ENCODE measurements at regions not wholly inside any gene's neighbourhood (a gene's known extent, or its start where the extent isn't known, plus 50 kb on each side); places are given as distances from the start of the nearest gene placed in this dataset.

GRCh38 chr2:156112323-156112722 lies 220.2 kb downstream of the NR4A2 start:
- no peak overlapping the region for H3K27ac ChIP-seq

GRCh38 chr2:156110890-156111289 lies 221.6 kb downstream of the NR4A2 start:
- no peak overlapping the region for H3K27ac ChIP-seq
- TF ChIP-seq ZFX (IDR thresholded peaks at IDR 0.05) (no peak), CTCF (conservative IDR thresholded peaks at IDR 0.05) (peak; percentile 47)

More at GRCh38 chr2:156112323-156112722, 220.2 kb downstream of the NR4A2 start:
- TF ChIP-seq CTCF (conservative IDR thresholded peaks at IDR 0.05) = no peak
- no peak for TF ChIP-seq ZFX (IDR thresholded peaks at IDR 0.05)

GRCh38 chr2:156099382-156099781 lies 233.1 kb downstream of the NR4A2 start:
- no peak for TF ChIP-seq ZFX (IDR thresholded peaks at IDR 0.05)
- no peak for TF ChIP-seq CTCF (conservative IDR thresholded peaks at IDR 0.05)
- H3K27ac ChIP-seq = no peak overlapping the region

- no peak overlapping the region for H3K27ac ChIP-seq
Measured at GRCh38 chr2:156098506-156098905, 234.0 kb downstream of the NR4A2 start.

GRCh38 chr2:156088587-156088986 lies 243.9 kb downstream of the NR4A2 start:
- no peak for TF ChIP-seq CTCF (conservative IDR thresholded peaks at IDR 0.05)
- TF ChIP-seq ZFX (IDR thresholded peaks at IDR 0.05) = no peak
- no peak overlapping the region for H3K27ac ChIP-seq

More at GRCh38 chr2:156098506-156098905, 234.0 kb downstream of the NR4A2 start:
- TF ChIP-seq ZFX (IDR thresholded peaks at IDR 0.05) (no peak), CTCF (conservative IDR thresholded peaks at IDR 0.05) (no peak)

GRCh38 chr2:156087875-156088274 lies 244.6 kb downstream of the NR4A2 start:
- no peak overlapping the region for H3K27ac ChIP-seq
- no peak for TF ChIP-seq ZFX (IDR thresholded peaks at IDR 0.05)
- TF ChIP-seq CTCF (conservative IDR thresholded peaks at IDR 0.05) = no peak

- no peak overlapping the region for H3K27ac ChIP-seq
- TF ChIP-seq CTCF (conservative IDR thresholded peaks at IDR 0.05) (no peak), ZFX (IDR thresholded peaks at IDR 0.05) (no peak)
Measured at GRCh38 chr2:156083763-156084493, 248.6 kb downstream of the NR4A2 start.

All from C4-2B (cell line).